ENCODE measurements at regions not wholly inside any gene's neighbourhood (a gene's known extent, or its start where the extent isn't known, plus 50 kb on each side); places are given as distances from the start of the nearest gene placed in this dataset.

DNA sequence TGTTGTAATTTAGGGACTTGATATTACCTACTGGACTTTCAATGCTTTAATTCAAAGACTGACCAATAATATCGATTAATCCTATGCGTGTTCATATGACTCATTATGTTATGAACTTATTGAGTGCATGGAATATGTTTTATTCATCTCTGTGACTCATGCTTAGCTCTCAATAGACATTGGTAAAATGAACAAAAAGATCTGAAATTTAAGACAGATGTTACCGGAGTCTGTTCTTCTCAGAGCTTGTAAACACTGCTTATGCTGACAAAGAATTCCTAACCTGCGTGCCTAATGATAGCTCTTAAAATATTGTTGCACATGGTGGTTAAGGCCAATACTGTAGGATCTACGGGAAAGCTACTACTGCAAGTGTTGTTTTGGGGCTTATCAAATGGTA, 131.5 kb upstream of the ACBD5 start:
- no peak for TF ChIP-seq GATA3 (IDR thresholded peaks at IDR 0.05; ENCODE audit: low read depth, low read length)
- no peak for TF ChIP-seq GATA2 (IDR thresholded peaks at IDR 0.05; ENCODE audit: low read depth, low read length)

DNA sequence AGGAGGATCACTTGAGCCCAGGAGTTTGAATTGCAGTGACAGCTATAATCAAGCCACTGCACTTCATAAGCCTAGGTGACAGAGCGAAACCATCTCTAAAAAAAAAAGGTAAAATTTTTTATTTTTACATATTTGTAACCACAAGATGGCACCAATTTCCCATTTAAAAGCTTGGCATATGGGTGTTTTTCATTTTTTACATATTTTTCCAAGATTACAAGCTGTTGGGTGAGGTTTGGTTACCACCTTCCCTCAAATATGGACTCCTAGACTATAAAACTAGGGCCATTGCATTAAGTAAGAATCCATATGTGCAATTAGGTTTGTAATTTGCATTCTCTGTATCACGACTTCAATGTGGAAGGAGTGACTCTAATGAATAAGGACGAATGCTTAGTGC, 129.3 kb upstream of the ACBD5 start:
- TF ChIP-seq GATA2 (IDR thresholded peaks at IDR 0.05; ENCODE audit: low read depth, low read length) (no peak), GATA3 (IDR thresholded peaks at IDR 0.05; ENCODE audit: low read depth, low read length) (no peak)

- TF ChIP-seq GATA2 (IDR thresholded peaks at IDR 0.05; ENCODE audit: low read depth, low read length) (no peak), GATA3 (IDR thresholded peaks at IDR 0.05; ENCODE audit: low read depth, low read length) (no peak)
Measured at GRCh38 chr10:27368706-27369105, 128.1 kb upstream of the ACBD5 start.

- TF ChIP-seq GATA3 (IDR thresholded peaks at IDR 0.05; ENCODE audit: low read depth, low read length): no peak
- no peak for TF ChIP-seq GATA2 (IDR thresholded peaks at IDR 0.05; ENCODE audit: low read depth, low read length)
Measured at GRCh38 chr10:27366769-27367168, 126.2 kb upstream of the ACBD5 start.

- no peak for TF ChIP-seq GATA3 (IDR thresholded peaks at IDR 0.05; ENCODE audit: low read depth, low read length)
- no peak for TF ChIP-seq GATA2 (IDR thresholded peaks at IDR 0.05; ENCODE audit: low read depth, low read length)
Measured at GRCh38 chr10:27364028-27364427, 123.4 kb upstream of the ACBD5 start.

- no peak for TF ChIP-seq GATA2 (IDR thresholded peaks at IDR 0.05; ENCODE audit: low read depth, low read length)
- TF ChIP-seq GATA3 (IDR thresholded peaks at IDR 0.05; ENCODE audit: low read depth, low read length): no peak
Measured at GRCh38 chr10:27360581-27361172, 120.1 kb upstream of the ACBD5 start.

GRCh38 chr10:27359792-27360355, 119.3 kb upstream of the ACBD5 start:
- TF ChIP-seq GATA3 (IDR thresholded peaks at IDR 0.05; ENCODE audit: low read depth, low read length) (no peak), GATA2 (IDR thresholded peaks at IDR 0.05; ENCODE audit: low read depth, low read length) (no peak)

GRCh38 chr10:27356738-27357137, 116.1 kb upstream of the ACBD5 start:
- no peak for TF ChIP-seq GATA3 (IDR thresholded peaks at IDR 0.05; ENCODE audit: low read depth, low read length)
- no peak for TF ChIP-seq GATA2 (IDR thresholded peaks at IDR 0.05; ENCODE audit: low read depth, low read length)

DNA sequence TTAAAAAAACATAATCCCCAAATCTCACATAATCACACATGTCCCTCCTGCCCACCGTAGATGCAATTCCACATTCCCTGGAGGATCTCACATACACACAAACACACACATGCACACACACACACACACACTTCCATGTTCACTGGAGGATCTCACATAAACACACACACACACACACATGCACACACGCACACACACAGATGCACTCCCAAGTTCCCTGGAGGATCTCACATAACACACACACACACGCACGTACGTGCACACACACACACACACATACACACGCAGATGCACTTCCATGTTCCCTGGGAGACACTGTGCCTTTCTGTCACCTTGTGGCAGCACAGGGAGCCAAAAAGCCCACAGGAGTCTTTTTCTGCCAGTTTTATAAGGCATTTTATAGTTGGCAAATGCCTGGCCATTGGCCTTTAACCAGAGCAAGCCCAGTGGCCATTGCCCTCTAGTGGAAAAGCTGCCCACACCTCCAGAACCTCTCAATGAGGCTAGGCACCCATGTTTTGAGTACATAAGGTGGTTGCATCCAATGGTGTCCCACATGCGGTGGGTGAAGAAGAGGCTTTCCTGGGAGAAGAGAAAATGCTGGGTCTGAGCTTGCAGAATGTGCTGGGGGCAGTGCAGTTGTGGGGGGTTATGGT, 115.4 kb upstream of the ACBD5 start:
- TF ChIP-seq GATA3 (IDR thresholded peaks at IDR 0.05; ENCODE audit: low read depth, low read length) (no peak), GATA2 (IDR thresholded peaks at IDR 0.05; ENCODE audit: low read depth, low read length) (no peak)

GRCh38 chr10:27349987-27350386, 109.4 kb upstream of the ACBD5 start:
- TF ChIP-seq GATA3 (IDR thresholded peaks at IDR 0.05; ENCODE audit: low read depth, low read length) (no peak), GATA2 (IDR thresholded peaks at IDR 0.05; ENCODE audit: low read depth, low read length) (no peak)

DNA sequence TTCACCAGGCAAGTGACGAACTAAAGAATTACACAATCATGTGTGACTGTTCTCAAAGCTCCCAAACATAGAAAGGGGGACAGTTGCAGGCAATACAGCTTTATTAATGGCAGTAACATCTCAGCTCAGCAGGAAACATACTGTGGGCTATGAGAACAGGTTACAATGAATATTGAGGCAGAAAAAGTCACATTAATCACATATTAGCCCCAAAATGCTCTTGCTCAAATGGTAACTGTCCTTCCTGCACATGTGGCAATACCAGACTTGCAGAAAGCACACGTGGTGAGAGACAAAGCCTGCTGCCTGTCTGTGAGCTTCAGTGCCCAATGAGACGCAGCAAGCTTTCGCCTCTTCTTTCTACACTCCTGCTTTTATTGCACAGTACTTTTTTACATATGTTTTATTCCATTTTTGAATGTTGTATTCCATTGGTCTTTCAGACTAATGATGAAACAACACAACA, 104.9 kb upstream of the ACBD5 start:
- TF ChIP-seq GATA3 (IDR thresholded peaks at IDR 0.05; ENCODE audit: low read depth, low read length) (no peak), GATA2 (IDR thresholded peaks at IDR 0.05; ENCODE audit: low read depth, low read length) (no peak)

GRCh38 chr10:27344568-27345454, 104.2 kb upstream of the ACBD5 start:
- TF ChIP-seq GATA2 (IDR thresholded peaks at IDR 0.05; ENCODE audit: low read depth, low read length) (no peak), GATA3 (IDR thresholded peaks at IDR 0.05; ENCODE audit: low read depth, low read length) (no peak)

DNA sequence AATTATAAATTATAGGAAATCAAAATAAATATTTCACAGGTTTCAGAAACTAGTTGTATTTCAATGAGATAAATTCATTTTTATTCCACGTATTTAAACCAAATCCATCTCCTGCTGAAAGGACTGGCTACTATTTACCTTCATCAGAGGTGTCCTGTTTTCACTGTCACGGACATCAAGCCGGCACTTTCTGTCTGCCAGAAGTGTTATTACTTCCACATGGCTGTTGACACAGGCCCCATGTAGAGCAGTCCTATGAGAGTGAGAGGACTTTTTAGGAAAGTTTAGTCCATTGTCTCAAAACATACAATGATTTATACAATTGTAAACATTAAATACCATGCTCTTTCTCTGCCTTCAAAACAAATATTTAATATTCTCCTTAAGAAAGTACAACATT, 100.4 kb upstream of the ACBD5 start:
- TF ChIP-seq GATA2 (IDR thresholded peaks at IDR 0.05; ENCODE audit: low read depth, low read length) (no peak), GATA3 (IDR thresholded peaks at IDR 0.05; ENCODE audit: low read depth, low read length) (no peak)

DNA sequence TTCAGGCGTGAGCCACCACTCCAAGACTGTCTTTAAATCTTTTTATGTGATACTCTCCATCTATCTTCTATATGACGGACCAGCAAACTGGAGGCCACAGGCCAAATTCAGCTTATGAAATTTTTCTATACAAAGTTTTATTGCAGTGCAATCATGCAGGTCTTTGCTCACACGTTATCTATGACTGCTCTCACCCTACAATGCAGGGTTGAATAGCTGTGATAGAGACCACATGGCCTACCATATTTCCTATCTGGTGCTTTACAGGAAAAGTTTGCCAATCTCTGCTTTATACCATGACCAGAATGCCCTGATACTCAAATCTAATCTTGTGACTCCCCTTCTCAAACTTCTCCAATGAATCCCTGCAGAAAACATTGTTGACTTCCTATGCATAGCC, 89.5 kb upstream of the ACBD5 start:
- TF ChIP-seq GATA3 (IDR thresholded peaks at IDR 0.05; ENCODE audit: low read depth, low read length): peak; percentile 52; the same call in 1 of the 2 replicates
- peak; percentile 66 for TF ChIP-seq GATA2 (IDR thresholded peaks at IDR 0.05; ENCODE audit: low read depth, low read length)
